Uterus (tissue), 2 donors: ENCODE measurements at regions not wholly inside any gene's neighbourhood (a gene's known extent, or its start where the extent isn't known, plus 50 kb on each side); places are given as distances from the start of the nearest gene placed in this dataset.

Experiments
- CTCF ChIP-seq, 4 experiments: fragments of 200-600 bp in 2 of 4; fragments of 450-650 bp in 2 of 4; sonication (generic) in 2 of 4; IDR thresholded peaks; one replicate each; pipeline ENCODE4 v1.5.1; 2016 to 2019; ENCODE audit warnings: antibody characterized with exemption in 4 of 4, mild to moderate bottlenecking in 2 of 4, moderate library complexity in 1 of 4
- POLR2A ChIP-seq, 2 donors: fragments of 450-650 bp; IDR thresholded peaks; one replicate each; pipeline ENCODE4 v1.6.1; 2016; ENCODE audit warnings: antibody characterized with exemption in 2 of 2, mild to moderate bottlenecking in 1 of 2, moderate library complexity in 1 of 2

GRCh38 chr6:140660295-140660694 lies 1285.8 kb upstream of the CITED2 start:
- TF ChIP-seq CTCF (IDR thresholded peaks at IDR 0.05) (no peak), POLR2A (IDR thresholded peaks at IDR 0.05) (no peak)
